ENCODE measurements at regions not wholly inside any gene's neighbourhood (a gene's known extent, or its start where the extent isn't known, plus 50 kb on each side); places are given as distances from the start of the nearest gene placed in this dataset.

- no peaks in the 10 kb centered on the region for H3K36me3 ChIP-seq (ENCODE audit: control insufficient read depth in 1 of 2, insufficient read depth in 2 of 2, low read length in 2 of 2)
- H4K20me1 ChIP-seq (ENCODE audit: insufficient read depth) = no peaks in the 10 kb centered on the region
- H3K4me2 ChIP-seq (ENCODE audit: low read length) = no peak overlapping the region
- ChIA-PET RAD21 (ENCODE audit: low non-redundant PET in 1 of 2, low total read pairs in 2 of 2, uncharacterized antibody in 2 of 2, unreplicated experiment in 2 of 2) (no interaction called here), POLR2A (no interaction called here), CTCF (no interaction called here)
- intact Hi-C loops (cut with micrococcal nuclease) = no loop called here
- ATAC-seq (no peak), DNase-seq (ENCODE audit: low read depth, low spot score) (no peak)
- H3K27me3 ChIP-seq (ENCODE audit: insufficient read depth, low read length) = no peaks in the 10 kb centered on the region
- H3K9me3 ChIP-seq (ENCODE audit: control insufficient read depth in 1 of 2, insufficient read depth in 1 of 2, low read depth in 1 of 2, low read length in 2 of 2) = no peaks in the 10 kb centered on the region
- H3K9me2 ChIP-seq (ENCODE audit: insufficient read depth) = no peaks in the 10 kb centered on the region
- no peak overlapping the region for H3K27ac ChIP-seq (ENCODE audit: low read depth, low read length)
- no peaks in the 10 kb centered on the region for H3K79me2 ChIP-seq (ENCODE audit: insufficient read depth, low read length)
- TF ChIP-seq ATF3 (IDR thresholded peaks at IDR 0.05) = no peak
- no peak for TF ChIP-seq POLR2A (IDR thresholded peaks at IDR 0.05; ENCODE audit: borderline replicate concordance, extremely low read depth, insufficient read depth, insufficient read length)
- TF ChIP-seq ZFX (IDR thresholded peaks at IDR 0.05) = no peak
- TF ChIP-seq ZBTB33 (IDR thresholded peaks at IDR 0.05; ENCODE audit: extremely low read depth, insufficient replicate concordance, low read length) = no peak
- TF ChIP-seq SRF (IDR thresholded peaks at IDR 0.05; ENCODE audit: low read depth) = no peak
- TF ChIP-seq REST (IDR thresholded peaks at IDR 0.05; ENCODE audit: low read depth) = no peak
- TF ChIP-seq SIN3A (IDR thresholded peaks at IDR 0.05; ENCODE audit: low read depth) = no peak
- no peak for TF ChIP-seq EZH2 (IDR thresholded peaks at IDR 0.05)
- TF ChIP-seq MAX (IDR thresholded peaks at IDR 0.05) = no peak
- TF ChIP-seq EGR1 (IDR thresholded peaks at IDR 0.05; ENCODE audit: low read depth) = no peak
- no peak for TF ChIP-seq JUND (IDR thresholded peaks at IDR 0.05)
- no peak for TF ChIP-seq CTCF (IDR thresholded peaks at IDR 0.05 in 2 of 3, conservative IDR thresholded peaks at IDR 0.05 in 1 of 3; ENCODE audit: borderline replicate concordance in 1 of 3, insufficient read depth in 1 of 3, low read depth in 2 of 3, low read length in 2 of 3)
- H3K9ac ChIP-seq (ENCODE audit: low read length) = no peak overlapping the region
- BruUV-seq (replicated peaks) = no TSS peak
- H3K4me3 ChIP-seq (replicated peaks in 1 of 2; ENCODE audit: low read depth in 1 of 2, low read length in 2 of 2) = no peak overlapping the region
- no peak overlapping the region for H2AFZ ChIP-seq (ENCODE audit: low read depth, low read length, poor library complexity, severe bottlenecking)
- no peaks in the 10 kb centered on the region for H3K4me1 ChIP-seq (ENCODE audit: control insufficient read depth in 1 of 2, insufficient read depth in 2 of 2, low read length in 2 of 2)
Measured at GRCh38 chr13:88066847-88067246, 395.7 kb downstream of the SLITRK5 start.

Measured in HCT116 (cell line).